H1 (cell line): ENCODE measurements at regions not wholly inside any gene's neighbourhood (a gene's known extent, or its start where the extent isn't known, plus 50 kb on each side); places are given as distances from the start of the nearest gene placed in this dataset.

ENCODE experiments used
- ASH2L ChIP-seq: fragments of 200-600, 300-600 bp; sonication (generic); IDR thresholded peaks from one replicate; pipeline ENCODE4 v1.7.1; 2017; ENCODE audit warnings: low read length
- CEBPB ChIP-seq: IDR thresholded peaks from 2 replicates; pipeline ENCODE4 v1.6.1; 2012; ENCODE audit warnings: low read depth, low read length
- HDAC2 ChIP-seq, 2 experiments: fragments of 300-600 bp in 1 of 2; sonication (generic) in 1 of 2; IDR thresholded peaks; 2 replicates each; pipeline ENCODE4 v1.6.1; 2011 to 2012; ENCODE audit warnings: low read depth in 2 of 2, low read length in 2 of 2, mild to moderate bottlenecking in 2 of 2, moderate library complexity in 2 of 2, borderline replicate concordance in 1 of 2, inconsistent platforms in 1 of 2
- JUND ChIP-seq: IDR thresholded peaks from 2 replicates; pipeline ENCODE4 v1.6.1; 2011; ENCODE audit warnings: mild to moderate bottlenecking, improper control_type of control experiment, low read length
- MAX ChIP-seq: IDR thresholded peaks from 2 replicates; pipeline ENCODE4 v1.6.1; 2012; ENCODE audit warnings: inconsistent platforms
- NANOG ChIP-seq: IDR thresholded peaks from 2 replicates; pipeline ENCODE4 v1.6.1; 2011; ENCODE audit warnings: low read length, low read depth, mild to moderate bottlenecking, inconsistent platforms; ENCODE audit not compliant: insufficient read depth, poor library complexity, severe bottlenecking
- NRF1 ChIP-seq: IDR thresholded peaks from 2 replicates; pipeline ENCODE4 v1.6.1; 2011; ENCODE audit warnings: mild to moderate bottlenecking, low read depth, low read length, improper control_type of control experiment
- PHF8 ChIP-seq: fragments of 200-600 bp; sonication (generic); conservative IDR thresholded peaks from 2 replicates; pipeline ENCODE4 v1.7.1; 2012; ENCODE audit warnings: low read depth, mild to moderate bottlenecking, inconsistent platforms, low read length, moderate library complexity
- RBBP5 ChIP-seq: IDR thresholded peaks from 2 replicates; pipeline ENCODE4 v1.7.1; 2012; ENCODE audit warnings: low read depth, mild to moderate bottlenecking, inconsistent platforms, low read length, moderate library complexity, borderline replicate concordance
- YY1 ChIP-seq: IDR thresholded peaks from 2 replicates; pipeline ENCODE4 v1.6.1; 2011; ENCODE audit warnings: low read depth, mild to moderate bottlenecking, low read length
- TF ChIP-seq, protein P1 (sequence below): fragments of 300-600 bp; sonication (generic); IDR thresholded peaks from 2 replicates; pipeline ENCODE4 v1.7.1; 2012; ENCODE audit warnings: low read length, moderate library complexity, mild to moderate bottlenecking, inconsistent platforms; ENCODE audit not compliant: insufficient replicate concordance

DNA sequence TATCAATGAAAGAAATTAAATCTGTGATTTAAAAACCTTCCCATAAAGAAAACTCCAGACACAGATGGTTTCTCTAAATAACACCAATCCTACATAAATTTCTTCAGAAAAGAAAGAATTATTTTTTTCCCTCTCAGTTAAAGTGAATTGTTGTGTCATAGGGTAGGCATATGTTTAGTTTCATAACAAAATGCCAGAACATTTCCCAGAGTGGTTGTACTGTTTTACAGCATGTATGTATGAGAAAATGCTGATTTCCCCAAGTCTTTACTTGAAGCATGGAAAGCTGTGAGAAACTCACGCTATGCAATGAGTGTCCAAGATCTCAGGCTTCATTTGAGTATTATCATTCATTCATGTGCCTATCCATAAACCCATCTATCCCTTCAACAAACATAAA lies 582.5 kb downstream of the ELAVL2 start (continued):
- TF ChIP-seq, protein P1, sequence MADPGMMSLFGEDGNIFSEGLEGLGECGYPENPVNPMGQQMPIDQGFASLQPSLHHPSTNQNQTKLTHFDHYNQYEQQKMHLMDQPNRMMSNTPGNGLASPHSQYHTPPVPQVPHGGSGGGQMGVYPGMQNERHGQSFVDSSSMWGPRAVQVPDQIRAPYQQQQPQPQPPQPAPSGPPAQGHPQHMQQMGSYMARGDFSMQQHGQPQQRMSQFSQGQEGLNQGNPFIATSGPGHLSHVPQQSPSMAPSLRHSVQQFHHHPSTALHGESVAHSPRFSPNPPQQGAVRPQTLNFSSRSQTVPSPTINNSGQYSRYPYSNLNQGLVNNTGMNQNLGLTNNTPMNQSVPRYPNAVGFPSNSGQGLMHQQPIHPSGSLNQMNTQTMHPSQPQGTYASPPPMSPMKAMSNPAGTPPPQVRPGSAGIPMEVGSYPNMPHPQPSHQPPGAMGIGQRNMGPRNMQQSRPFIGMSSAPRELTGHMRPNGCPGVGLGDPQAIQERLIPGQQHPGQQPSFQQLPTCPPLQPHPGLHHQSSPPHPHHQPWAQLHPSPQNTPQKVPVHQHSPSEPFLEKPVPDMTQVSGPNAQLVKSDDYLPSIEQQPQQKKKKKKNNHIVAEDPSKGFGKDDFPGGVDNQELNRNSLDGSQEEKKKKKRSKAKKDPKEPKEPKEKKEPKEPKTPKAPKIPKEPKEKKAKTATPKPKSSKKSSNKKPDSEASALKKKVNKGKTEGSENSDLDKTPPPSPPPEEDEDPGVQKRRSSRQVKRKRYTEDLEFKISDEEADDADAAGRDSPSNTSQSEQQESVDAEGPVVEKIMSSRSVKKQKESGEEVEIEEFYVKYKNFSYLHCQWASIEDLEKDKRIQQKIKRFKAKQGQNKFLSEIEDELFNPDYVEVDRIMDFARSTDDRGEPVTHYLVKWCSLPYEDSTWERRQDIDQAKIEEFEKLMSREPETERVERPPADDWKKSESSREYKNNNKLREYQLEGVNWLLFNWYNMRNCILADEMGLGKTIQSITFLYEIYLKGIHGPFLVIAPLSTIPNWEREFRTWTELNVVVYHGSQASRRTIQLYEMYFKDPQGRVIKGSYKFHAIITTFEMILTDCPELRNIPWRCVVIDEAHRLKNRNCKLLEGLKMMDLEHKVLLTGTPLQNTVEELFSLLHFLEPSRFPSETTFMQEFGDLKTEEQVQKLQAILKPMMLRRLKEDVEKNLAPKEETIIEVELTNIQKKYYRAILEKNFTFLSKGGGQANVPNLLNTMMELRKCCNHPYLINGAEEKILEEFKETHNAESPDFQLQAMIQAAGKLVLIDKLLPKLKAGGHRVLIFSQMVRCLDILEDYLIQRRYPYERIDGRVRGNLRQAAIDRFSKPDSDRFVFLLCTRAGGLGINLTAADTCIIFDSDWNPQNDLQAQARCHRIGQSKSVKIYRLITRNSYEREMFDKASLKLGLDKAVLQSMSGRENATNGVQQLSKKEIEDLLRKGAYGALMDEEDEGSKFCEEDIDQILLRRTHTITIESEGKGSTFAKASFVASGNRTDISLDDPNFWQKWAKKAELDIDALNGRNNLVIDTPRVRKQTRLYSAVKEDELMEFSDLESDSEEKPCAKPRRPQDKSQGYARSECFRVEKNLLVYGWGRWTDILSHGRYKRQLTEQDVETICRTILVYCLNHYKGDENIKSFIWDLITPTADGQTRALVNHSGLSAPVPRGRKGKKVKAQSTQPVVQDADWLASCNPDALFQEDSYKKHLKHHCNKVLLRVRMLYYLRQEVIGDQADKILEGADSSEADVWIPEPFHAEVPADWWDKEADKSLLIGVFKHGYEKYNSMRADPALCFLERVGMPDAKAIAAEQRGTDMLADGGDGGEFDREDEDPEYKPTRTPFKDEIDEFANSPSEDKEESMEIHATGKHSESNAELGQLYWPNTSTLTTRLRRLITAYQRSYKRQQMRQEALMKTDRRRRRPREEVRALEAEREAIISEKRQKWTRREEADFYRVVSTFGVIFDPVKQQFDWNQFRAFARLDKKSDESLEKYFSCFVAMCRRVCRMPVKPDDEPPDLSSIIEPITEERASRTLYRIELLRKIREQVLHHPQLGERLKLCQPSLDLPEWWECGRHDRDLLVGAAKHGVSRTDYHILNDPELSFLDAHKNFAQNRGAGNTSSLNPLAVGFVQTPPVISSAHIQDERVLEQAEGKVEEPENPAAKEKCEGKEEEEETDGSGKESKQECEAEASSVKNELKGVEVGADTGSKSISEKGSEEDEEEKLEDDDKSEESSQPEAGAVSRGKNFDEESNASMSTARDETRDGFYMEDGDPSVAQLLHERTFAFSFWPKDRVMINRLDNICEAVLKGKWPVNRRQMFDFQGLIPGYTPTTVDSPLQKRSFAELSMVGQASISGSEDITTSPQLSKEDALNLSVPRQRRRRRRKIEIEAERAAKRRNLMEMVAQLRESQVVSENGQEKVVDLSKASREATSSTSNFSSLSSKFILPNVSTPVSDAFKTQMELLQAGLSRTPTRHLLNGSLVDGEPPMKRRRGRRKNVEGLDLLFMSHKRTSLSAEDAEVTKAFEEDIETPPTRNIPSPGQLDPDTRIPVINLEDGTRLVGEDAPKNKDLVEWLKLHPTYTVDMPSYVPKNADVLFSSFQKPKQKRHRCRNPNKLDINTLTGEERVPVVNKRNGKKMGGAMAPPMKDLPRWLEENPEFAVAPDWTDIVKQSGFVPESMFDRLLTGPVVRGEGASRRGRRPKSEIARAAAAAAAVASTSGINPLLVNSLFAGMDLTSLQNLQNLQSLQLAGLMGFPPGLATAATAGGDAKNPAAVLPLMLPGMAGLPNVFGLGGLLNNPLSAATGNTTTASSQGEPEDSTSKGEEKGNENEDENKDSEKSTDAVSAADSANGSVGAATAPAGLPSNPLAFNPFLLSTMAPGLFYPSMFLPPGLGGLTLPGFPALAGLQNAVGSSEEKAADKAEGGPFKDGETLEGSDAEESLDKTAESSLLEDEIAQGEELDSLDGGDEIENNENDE = no peak
- TF ChIP-seq NRF1 (no peak), YY1 (no peak), ASH2L (no peak), MAX (no peak), JUND (no peak), CEBPB (no peak), NANOG (no peak), RBBP5 (no peak), PHF8 (no peak), HDAC2 (IDR thresholded peaks at IDR 0.05; ENCODE audit: borderline replicate concordance in 1 of 2, low read depth in 2 of 2, low read length in 2 of 2) (no peak)
